GM21737 (cell line): ENCODE measurements at regions not wholly inside any gene's neighbourhood (a gene's known extent, or its start where the extent isn't known, plus 50 kb on each side); places are given as distances from the start of the nearest gene placed in this dataset.

Source experiments
- ATAC-seq: cut with Tn5 transposase; IDR thresholded peaks from one replicate; pipeline ENCODE4 v1.9.1; 2021; ENCODE audit warnings: mild to moderate bottlenecking, moderate library complexity; ENCODE audit not compliant: unreplicated experiment

DNA sequence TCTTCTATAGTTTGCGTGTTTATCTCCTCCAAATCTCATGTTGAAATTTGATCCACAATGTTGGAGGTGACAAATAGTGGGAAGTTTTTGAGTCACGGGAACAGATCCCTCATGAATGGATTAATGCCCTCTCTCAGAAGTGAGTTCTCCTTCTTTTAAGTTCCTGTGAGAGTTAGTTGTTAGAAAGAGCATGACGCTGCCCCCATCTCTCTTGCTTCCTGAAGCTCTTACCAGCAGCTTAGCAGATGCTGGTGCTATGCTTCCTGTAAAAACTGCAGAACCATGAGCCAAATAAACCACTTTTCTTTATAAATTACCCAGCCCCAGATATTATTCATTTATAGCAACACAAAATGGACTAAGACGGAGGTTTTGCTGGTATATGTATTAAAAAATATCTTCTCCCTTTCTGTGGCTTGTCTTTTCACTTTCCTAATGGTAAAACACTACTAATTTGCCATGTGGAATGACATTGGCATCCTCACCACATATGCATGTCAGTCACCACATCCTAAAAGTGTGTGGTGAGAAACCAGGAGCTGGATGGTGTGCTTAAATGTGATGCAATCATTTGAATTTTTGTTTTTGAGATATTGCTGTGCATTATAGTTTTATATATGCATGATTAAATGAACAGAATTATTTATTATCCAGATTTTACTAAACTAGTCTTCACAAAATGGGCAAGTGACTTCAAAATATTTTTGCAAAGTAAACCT, 449.3 kb downstream of the ADAMTS20 start:
- no peak for ATAC-seq

GRCh38 chr12:43100231-43100630, 451.8 kb downstream of the ADAMTS20 start:
- ATAC-seq, result no peak

- ATAC-seq, result no peak
Measured at GRCh38 chr12:43099691-43100163, 452.3 kb downstream of the ADAMTS20 start.

DNA sequence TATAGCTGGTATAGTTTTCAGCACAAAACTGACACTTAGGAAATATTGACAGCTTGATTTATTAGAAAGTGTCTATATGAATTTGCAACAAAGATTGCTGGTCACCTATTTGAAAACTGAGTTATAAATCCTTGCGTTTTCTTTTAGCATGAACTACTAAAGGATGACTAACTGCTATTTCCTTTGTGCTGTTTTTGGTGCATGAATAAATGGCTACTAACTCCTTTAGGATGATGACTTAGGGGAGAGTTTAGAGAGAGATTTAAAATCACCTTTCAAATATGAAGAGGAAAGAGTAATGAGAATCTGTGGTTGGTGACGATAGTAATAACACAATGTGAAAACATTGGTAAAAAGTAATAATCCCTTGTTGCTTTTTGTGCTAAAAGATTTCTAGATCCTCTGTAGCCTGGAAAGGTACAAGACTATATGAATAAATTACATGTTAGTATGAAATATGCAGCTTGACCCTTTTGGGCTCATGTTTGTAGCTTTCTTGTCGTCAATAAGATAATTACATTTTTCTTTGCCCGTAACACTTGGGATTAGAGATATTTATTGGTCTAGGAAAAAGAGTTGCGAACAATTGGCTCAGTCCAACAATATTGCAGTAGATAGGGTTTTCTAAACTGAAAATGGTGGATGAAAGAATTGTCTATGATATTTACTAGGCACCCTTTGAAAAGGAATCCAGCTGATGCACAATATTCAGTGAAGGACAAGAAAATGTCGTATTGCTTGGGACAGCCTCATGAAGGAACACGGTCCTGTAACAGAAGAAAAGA, 453.0 kb downstream of the ADAMTS20 start:
- no peak for ATAC-seq

DNA sequence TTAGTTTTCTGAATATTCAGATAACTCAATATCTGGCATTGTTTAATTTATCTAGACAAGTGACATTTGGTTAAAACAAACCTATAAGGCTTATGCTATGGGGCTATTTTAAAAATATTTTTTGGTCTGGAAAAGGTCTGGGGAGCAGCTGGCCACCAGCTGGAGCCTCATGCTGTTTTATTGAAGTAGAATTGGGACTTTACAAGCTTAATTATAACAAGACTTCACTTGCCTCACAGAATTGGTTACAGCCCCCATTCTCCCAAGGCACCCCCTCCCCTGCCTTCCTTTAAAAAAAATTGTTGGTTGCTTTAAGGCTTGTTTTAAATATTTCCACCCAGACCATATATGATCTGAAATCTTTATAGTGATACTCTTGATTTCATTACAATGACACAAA, 453.9 kb downstream of the ADAMTS20 start:
- no peak for ATAC-seq

- no peak for ATAC-seq
Measured at GRCh38 chr12:43097471-43097870, 454.5 kb downstream of the ADAMTS20 start.

DNA sequence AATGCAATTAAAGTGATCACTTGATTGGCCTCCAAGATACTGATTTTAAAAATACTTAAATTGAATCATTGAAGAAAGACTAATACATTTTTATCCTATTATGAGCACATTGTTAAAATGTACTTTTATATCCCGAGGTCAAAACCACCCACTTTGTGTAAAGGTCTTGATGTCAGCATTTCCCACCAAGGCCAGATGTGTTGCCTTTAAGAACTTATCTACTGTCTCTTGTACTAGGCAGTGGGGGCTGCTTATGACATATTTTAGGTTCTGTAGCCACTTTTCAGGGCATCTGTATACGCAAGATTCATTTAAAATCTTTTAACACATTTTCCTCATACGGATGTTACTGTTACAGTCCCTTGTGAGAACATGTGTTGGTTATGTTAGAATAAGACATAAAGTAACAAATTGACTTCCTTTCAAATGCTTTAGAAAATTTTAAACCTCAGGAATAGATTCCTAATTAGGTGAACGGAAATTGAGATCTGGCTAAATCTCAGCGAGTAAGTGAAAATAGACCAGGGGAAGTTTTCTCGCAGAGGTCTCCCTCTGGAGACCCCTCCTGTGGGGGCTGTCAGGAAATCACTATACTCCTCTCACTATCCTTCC, 456.2 kb downstream of the ADAMTS20 start:
- no peak for ATAC-seq

DNA sequence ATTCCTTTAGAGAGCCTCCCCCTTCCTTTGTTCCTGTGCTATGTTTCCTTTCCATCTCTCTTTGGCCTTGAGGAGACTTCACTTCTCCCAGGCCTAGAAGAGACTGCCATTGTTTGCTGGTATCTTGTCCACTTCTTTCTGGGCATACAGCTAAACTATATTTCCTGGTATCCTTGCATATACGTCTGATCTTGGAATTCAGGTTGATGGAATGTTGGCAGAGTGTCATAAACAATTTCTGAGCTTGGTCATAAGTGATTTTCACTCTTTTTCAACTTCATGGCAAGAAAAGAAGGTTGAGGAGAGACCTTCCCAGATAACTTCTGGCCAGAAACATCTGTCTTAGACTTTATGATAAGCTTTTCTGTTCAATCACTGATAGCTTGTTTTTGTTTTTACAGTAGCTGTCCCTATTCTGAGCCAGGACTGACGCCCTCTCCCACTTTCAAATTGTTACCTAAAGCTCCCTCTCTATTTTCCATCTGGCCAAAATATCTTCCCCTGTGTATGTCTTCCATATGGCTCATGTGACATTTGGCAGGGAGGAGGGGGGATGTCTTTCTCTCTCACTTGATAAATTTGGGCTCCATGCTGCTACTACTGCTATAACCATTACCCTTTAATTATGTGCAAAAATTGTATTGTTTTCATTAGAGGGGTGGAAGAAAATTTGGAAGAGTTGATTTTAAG, 457.0 kb downstream of the ADAMTS20 start:
- ATAC-seq, result no peak

DNA sequence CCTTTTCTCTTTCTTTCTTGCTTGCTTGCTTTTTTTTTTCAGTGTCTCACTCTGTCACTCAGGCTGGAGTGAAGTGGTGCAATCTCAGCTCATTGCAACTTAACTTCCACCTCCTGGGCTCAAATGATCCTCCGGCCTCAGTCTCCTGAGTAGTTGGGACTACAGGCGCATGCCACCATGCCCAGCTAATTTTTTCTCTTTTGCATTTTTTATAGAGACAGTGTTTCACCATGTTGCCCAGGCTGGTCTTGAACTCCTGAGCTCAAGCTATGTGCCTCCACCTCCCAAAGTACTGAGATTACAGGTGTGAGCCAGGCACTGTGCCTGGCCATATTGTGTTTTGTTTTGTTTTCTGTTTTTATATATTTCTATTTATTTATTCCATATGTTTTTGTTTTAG, 461.0 kb downstream of the ADAMTS20 start:
- no peak for ATAC-seq

GRCh38 chr12:43087195-43088091, 464.6 kb downstream of the ADAMTS20 start:
- ATAC-seq, result no peak

DNA sequence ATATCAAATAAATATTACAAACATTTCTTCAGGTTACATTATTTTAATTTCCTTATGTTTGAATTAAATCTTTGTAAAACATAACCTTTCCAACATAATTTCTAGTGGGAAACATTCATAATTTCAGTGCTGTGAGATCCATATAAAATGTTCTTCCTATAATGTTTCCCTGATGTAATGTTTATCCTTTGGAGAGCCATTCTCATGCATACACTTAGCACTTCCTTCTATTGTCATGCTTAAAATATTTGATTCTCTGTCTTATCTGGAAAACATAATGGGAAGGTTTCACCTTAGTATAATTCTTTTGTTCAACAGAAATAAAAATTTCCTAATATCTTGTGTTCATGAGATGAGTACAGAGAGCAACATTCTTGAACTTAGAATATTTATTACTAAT, 472.5 kb downstream of the ADAMTS20 start:
- no peak for ATAC-seq

DNA sequence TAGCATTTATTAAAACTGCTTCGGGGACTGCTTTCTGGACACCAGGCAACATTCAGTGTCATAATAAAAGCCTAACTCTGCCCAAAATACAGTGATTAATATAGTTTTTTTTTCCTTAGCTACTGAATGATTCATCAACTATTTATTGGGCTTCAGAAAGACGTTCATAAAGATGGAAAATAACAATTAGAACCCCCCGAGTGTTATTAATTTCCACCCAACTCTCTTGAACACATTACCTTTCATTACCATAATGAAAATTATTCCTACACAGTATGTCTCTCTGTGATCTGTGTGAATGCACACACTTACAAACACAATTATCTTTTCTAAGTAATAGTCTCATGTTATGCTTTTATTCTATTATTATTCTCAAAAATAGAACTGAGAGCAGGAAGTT, 473.0 kb downstream of the ADAMTS20 start:
- no peak for ATAC-seq

- no peak for ATAC-seq
Measured at GRCh38 chr12:43072431-43072830, 479.6 kb downstream of the ADAMTS20 start.

- ATAC-seq, result no peak
Measured at GRCh38 chr12:43069768-43070221, 480.2 kb upstream of the PRICKLE1 start.

GRCh38 chr12:43066471-43066870, 476.9 kb upstream of the PRICKLE1 start:
- no peak for ATAC-seq

DNA sequence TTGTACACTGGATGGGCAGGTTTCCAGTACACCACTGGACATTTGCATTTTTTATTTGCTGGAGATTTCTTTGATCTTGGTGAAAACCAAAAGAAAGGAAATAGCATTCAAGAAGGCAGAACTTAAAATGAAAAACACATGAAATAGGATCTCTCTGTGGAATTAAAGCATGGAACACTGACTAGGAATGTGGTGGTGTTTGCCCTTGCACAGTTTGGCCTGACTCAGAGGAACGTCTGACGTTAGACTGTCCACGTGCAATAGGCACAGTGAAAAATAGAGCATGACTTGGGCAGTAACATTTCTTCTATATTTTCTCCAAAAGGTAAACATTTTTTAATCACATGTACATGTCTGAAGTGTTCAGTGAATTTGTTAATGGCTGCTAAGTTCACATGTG, 474.1 kb upstream of the PRICKLE1 start:
- ATAC-seq, result no peak

DNA sequence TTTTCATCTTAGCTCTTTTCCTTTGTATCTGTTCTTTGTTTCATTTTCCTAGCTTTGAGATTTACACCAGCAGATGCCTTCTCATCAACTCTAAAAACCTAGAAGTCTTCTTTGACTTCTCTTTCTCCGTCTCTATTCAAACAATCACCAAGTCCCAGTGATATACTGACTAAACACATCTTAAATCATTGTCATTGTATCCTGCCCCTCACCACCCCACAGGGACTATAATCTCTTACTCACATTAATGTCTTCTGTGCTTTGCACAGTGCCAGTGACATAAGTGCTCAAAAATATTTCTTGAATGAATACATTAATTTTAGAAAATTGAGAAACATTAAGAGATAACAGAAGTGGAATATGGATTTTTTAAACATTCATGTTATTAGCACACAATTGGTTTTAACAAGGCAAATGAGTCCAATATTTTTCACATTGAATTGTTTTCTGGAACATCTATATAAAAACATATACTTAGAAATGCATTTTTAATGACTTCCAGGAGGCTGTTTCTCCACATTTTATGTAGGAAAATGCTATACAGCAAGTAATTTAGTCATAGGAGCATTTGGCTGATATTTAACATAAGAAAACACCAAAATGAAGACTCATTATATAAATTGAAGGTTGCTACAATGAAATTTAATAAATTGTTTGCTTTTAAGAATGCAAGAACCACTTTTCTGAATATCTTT, 472.8 kb upstream of the PRICKLE1 start:
- no peak for ATAC-seq

DNA sequence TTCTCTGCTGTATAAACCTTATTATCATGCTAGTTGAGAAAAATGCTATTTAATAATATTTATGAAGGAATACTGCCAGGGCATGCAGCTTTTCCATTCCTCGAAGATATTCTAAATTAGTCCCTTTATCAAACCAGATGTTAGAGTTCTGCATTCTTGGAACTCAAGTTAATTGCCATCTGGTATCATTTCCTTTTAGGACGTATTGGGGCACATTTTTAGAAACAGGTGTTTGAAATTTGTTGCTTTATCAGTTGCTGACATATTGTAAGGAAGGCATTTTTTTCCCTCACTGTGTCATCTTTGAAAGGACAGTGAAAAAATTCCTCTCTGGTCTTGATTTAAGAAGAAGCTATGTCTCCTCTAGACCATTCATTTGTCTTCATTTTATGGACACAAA, 471.2 kb upstream of the PRICKLE1 start:
- no peak for ATAC-seq

DNA sequence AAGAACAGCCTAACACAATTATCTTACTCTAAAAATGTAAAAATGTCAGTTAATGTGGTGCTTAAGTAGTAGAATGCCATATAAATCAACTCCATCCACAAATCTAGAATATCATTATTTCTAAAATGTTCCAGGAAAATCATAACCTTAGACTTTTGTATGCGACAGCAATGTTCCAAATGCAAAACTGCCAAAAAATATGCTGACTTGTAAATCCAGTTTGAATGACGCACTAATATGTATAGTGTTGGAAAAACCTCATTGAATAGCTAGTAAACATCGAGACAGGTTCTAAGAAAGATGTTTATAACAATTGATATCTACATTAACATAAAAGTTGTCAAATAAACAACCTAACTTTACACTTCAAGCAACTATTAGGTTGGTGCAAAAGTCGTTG, 469.1 kb upstream of the PRICKLE1 start:
- ATAC-seq, result no peak

DNA sequence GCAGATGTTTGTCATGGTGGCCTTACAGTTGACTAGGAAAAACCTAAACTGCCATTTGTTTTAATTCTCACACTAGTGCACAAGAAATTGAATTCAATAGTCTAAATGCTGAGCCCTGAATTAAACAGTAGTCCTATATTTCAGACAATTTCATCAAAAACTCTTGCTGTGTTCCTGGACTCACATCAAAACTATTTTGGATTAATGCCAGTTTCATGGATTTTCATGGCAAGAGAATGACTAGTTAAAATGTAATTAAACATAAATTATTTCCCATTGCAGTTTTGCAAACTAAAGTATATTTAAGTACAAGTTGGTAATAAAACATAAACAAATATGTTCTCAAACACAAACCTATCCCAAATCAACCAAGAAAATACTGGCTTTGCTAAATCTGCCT, 468.0 kb upstream of the PRICKLE1 start:
- no peak for ATAC-seq
